ENCODE measurements at regions not wholly inside any gene's neighbourhood (a gene's known extent, or its start where the extent isn't known, plus 50 kb on each side); places are given as distances from the start of the nearest gene placed in this dataset.

DNA sequence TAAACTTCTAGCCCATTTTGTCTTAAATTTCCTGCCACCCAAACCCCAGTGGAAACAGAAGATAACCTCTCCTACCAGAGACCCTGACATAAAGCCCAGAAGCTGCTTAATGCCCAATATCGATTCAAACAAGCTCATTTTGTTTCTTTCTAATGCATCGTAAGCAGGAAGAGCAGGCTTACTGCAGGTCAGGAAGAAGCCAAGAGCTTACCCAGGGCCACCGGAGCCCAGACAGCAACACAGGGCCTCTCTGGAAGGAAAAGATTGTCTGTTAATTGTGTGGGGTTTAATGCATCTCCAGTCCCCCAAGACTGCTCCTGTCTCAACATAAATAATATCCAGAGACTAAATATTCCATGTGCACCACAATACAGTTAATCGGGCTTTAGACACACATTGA lies 177.3 kb upstream of the NOCT start:
- TF ChIP-seq CTCF (conservative IDR thresholded peaks at IDR 0.05; ENCODE audit: low read depth, low read length): no peak
- TF ChIP-seq EZH2phosphoT487 (IDR thresholded peaks at IDR 0.05; ENCODE audit: borderline replicate concordance, low read length): no peak
- no peak for TF ChIP-seq EZH2 (IDR thresholded peaks at IDR 0.05; ENCODE audit: low read length, unreplicated experiment)

Data from PC-3 (cell line).